Left renal pelvis (tissue), 4 donors: ENCODE measurements at regions not wholly inside any gene's neighbourhood (a gene's known extent, or its start where the extent isn't known, plus 50 kb on each side); places are given as distances from the start of the nearest gene placed in this dataset.

Experiments used
- DNase-seq, 4 donors: peaks; one replicate each; pipeline ENCODE4 v3.0.0-alpha.2; 2013; ENCODE audit warnings: low read depth in 4 of 4, low spot score in 3 of 4

GRCh38 chr12:127422935-127423566, 843.9 kb upstream of the TMEM132C start:
- no peak for DNase-seq

GRCh38 chr12:127425474-127425873, 841.5 kb upstream of the TMEM132C start:
- no peak for DNase-seq

GRCh38 chr12:127428420-127428819, 838.5 kb upstream of the TMEM132C start:
- no peak for DNase-seq

GRCh38 chr12:127429551-127430285, 837.3 kb upstream of the TMEM132C start:
- DNase-seq: no peak

GRCh38 chr12:127430401-127430800, 836.6 kb upstream of the TMEM132C start:
- DNase-seq: no peak

GRCh38 chr12:127431177-127431576, 835.8 kb upstream of the TMEM132C start:
- no peak for DNase-seq

GRCh38 chr12:127431594-127431993, 835.4 kb upstream of the TMEM132C start:
- DNase-seq: no peak

- DNase-seq: no peak
Observed at GRCh38 chr12:127435439-127435838, 831.5 kb upstream of the TMEM132C start.

- no peak for DNase-seq
Observed at GRCh38 chr12:127438512-127439244, 828.3 kb upstream of the TMEM132C start.

- DNase-seq: no peak
Observed at GRCh38 chr12:127445581-127446139, 821.3 kb upstream of the TMEM132C start.

GRCh38 chr12:127448906-127449305, 818.1 kb upstream of the TMEM132C start:
- no peak for DNase-seq

- no peak for DNase-seq
Observed at GRCh38 chr12:127450826-127451225, 816.1 kb upstream of the TMEM132C start.

GRCh38 chr12:127455347-127456265, 811.4 kb upstream of the TMEM132C start:
- DNase-seq: no peak

- no peak for DNase-seq
Observed at GRCh38 chr12:127457726-127458125, 809.2 kb upstream of the TMEM132C start.

GRCh38 chr12:127459166-127459565, 807.8 kb upstream of the TMEM132C start:
- DNase-seq: no peak

- no peak for DNase-seq
Observed at GRCh38 chr12:127459687-127460086, 807.3 kb upstream of the TMEM132C start.

GRCh38 chr12:127463237-127463636, 803.7 kb upstream of the TMEM132C start:
- no peak for DNase-seq

GRCh38 chr12:127469331-127469730, 797.6 kb upstream of the TMEM132C start:
- DNase-seq: no peak

GRCh38 chr12:127473766-127474165, 793.2 kb upstream of the TMEM132C start:
- no peak for DNase-seq

- no peak for DNase-seq
Observed at GRCh38 chr12:127479256-127479655, 787.7 kb upstream of the TMEM132C start.
